NCI-H2196 treated with DMSO at 0.1 percent for 48 hours (cell line): ENCODE measurements at regions not wholly inside any gene's neighbourhood (a gene's known extent, or its start where the extent isn't known, plus 50 kb on each side); places are given as distances from the start of the nearest gene placed in this dataset.
"Not testable (repeated sequence)": the region's sequence is repeated elsewhere in the genome, so short reads cannot be mapped to it uniquely, and the experiment has no call there.

ENCODE experiments used
- DNase-seq: peaks from one replicate; lab custom pipeline; 2025; ENCODE audit not compliant: unreplicated experiment; lab: John Stamatoyannopoulos, UW

DNA sequence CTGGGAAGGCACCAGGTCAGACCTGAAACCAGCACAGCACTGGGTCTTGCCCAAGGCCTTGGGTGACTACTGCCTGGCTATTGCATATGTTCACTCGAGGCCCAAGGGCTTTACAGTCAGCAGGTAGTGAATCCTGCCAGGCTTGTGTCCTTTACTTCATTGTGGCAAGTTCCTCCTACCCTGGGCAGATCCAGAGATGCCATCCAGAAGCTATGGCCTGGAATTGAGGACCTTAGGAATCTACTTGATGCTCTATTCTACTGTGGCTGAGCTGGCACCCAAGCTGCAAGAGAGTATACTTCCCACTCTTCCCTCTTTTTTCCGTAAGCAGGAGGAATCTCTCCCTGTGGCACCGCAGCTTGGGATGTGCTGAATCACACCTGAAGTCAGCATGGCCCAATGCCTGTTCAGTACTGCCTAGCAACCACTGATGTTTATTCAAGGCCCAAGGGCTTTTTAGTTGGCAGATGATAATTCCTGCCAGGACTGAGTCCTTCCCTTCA lies 246.7 kb upstream of the CTBP2 start:
- no peak for DNase-seq

GRCh38 chr10:125404902-125405301 lies 244.5 kb upstream of the CTBP2 start:
- not testable (repeated sequence) for DNase-seq

DNA sequence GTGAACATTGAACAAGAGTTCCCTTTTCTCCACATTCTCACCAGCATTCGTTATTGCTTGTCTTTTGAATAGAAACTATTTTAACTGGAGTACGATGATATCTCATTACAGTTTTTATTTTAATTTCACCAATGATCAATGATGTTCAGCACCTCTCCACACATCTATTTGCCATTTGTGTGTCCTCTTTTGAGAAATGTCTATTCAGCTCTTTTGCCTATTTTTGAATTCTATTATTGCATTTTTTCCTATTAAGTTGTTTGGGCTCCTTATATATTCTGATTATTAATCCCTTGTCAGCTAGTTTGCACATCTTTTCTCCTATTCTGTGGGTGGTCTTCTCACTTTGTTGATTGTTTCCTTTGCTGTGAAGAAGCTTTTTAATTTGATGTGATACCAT lies 241.1 kb upstream of the CTBP2 start:
- DNase-seq, result no peak

DNA sequence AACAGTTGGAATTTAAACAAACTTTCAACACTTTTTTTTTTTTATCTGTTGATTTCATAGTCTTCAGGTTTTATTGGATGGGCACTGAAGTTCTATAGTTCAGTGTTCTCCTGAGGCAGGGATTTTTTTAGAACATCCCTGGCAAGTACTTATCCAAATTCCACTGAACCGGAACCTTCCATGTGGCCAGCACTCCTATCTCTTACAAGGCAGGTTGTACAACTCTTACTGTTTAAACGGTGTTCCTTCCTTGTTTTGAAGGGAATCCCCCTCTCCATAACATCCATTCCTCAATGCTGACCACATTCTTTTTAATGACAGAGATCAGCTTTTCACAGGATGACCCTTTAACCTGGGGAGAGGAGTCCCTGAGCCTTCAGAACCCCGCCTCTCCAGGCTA lies 238.9 kb upstream of the CTBP2 start:
- DNase-seq, result no peak

- DNase-seq, result no peak
Measured at GRCh38 chr10:125398270-125398669, 237.9 kb upstream of the CTBP2 start.

GRCh38 chr10:125397608-125398007 lies 237.2 kb upstream of the CTBP2 start:
- no peak for DNase-seq

DNA sequence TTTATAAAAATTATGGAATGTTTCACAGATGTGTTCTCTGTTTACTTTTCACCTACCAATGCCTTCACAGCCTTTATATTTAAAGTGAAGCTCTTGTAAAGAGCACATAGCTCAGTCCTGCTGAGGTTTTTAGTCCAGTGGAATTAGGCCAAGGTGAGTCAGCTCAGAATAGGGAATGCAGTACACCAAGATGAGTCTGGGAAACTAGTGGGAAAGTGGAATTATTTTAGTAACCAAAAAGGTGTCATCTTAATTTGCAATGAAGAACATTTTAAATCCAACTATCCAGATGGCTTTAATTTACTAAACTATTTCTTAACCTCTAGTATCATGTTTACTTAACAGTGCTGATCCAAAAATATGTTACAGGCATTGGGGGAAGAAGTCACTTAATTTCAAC lies 236.3 kb upstream of the CTBP2 start:
- DNase-seq, result no peak

- no peak for DNase-seq
Measured at GRCh38 chr10:125392609-125393008, 232.2 kb upstream of the CTBP2 start.

DNA sequence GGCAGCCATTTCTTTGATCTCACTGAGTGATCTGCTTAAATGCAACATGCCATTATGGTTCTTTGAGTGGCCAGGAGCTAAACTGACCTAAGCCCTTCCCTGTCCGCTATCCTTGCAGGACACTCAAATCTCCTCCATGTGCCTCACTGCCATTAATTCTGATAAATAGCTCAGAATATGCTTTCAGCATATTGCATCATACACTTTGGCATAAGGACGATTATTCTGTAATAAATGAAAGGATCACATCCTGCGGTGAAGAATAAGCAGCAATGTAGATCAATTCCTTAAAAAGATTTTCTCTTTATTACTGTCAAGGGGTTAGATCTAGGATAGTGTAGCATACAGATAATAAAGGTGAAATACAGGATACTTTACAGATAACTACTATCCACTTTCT lies 231.8 kb upstream of the CTBP2 start:
- no peak for DNase-seq

GRCh38 chr10:125389648-125390047 lies 229.3 kb upstream of the CTBP2 start:
- DNase-seq, result no peak

GRCh38 chr10:125379592-125379991 lies 219.2 kb upstream of the CTBP2 start:
- no peak for DNase-seq

DNA sequence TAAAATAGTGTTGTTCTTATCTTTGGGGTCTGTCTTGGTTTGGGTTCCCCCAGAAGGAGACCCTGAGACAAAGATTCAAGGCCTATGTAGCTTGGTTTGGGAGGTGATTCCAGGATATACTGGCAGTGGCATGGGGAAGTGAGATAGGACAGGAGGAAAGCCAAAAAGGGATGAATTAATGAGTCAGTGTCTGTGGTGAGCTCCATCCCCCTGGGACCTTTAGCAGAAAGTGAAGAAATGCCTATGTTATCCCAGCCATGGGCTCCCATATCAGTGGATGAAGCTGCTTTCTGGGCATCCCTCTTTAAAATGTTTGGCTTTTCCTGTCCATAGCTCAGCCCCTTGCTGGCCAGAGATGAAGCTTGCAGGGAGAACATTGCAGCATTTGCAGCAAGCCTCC lies 217.0 kb upstream of the CTBP2 start:
- DNase-seq, result no peak

DNA sequence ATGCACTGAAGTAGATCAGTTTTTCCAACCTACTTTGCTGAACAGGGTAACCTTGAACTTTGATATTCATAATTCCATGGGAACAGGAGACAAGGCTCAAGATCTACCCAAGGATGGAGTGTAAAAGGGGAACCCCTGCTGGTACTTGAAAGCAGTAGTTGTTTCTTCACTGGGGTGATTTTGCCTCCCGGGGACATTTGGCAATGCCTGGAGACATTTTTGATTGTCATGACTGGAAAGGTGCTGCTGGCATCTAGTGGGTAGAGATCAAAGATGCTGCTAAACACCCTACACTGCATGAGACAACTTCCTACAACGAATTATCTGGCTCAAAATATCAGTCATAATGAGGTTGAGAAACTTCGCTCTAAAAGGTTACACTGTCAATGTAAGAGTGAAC lies 214.8 kb upstream of the CTBP2 start:
- no peak for DNase-seq

GRCh38 chr10:125373546-125373945 lies 213.2 kb upstream of the CTBP2 start:
- no peak for DNase-seq

- no peak for DNase-seq
Measured at GRCh38 chr10:125370578-125370977, 210.2 kb upstream of the CTBP2 start.

DNA sequence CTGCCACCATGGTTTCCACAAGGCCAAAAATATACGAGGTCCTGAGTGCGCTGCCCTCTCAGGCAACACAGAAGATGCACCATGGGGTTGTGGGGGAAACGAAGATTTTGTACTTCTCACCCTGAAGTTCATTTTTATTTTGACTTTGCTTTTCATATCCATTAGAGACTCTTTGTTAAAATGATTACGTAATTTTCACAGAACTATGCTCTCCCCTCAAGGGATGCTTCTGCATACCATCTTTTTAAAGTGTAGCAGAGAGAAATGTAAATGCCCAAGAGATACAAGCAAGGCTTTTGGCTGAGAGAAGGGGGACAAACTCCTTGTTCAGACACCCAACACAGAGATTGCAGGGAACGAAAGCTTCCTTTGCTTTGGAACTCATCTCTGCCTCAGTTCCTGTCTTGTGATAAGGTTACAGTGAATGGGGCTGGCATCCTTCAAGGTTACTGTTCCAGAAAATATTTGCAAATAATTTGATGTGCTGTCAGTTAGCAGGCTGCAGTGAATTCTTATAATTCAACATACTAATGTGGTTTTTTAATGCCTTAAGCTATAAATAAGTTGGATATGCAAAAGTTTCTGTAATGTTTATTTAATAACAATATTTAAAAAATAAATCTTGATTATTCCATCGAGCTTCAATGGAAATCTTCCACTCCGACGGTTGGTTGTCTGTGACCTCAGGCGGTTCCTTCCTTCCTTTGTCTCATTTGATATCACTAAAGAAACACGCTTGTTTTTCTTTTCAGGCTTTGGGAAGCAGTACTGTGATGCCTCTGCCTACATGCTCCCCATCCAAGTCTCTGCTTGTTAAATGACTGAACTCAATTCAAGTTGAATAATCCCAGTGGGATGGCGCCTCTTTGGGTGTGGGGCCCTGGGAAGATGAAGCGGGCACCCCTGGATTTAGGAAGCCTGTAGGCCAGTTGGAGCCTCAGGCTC lies 209.3 kb upstream of the CTBP2 start:
- no peak for DNase-seq

- DNase-seq, result no peak
Measured at GRCh38 chr10:125368146-125368545, 207.8 kb upstream of the CTBP2 start.

GRCh38 chr10:125363791-125364190 lies 203.4 kb upstream of the CTBP2 start:
- DNase-seq, result no peak

- no peak for DNase-seq
Measured at GRCh38 chr10:125362950-125363349, 202.6 kb upstream of the CTBP2 start.

DNA sequence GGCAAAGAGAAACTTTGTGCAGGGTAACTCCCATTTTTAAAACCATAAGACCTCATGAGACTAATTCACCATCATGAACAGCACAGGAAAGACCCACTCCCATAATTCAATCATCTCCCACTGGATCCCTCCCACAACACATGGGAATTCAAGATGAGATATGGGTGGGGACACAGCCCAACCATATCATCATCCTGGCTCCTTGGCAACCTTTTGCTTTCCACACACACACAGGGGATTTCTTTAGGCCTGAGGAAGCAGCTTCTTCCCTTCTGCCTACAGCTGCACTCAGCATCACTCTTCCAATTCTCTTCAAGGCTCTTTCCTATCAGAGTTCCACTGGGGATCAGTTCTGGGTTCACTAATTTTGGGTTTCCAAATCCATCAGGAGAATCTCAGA lies 199.0 kb upstream of the CTBP2 start:
- no peak for DNase-seq

DNA sequence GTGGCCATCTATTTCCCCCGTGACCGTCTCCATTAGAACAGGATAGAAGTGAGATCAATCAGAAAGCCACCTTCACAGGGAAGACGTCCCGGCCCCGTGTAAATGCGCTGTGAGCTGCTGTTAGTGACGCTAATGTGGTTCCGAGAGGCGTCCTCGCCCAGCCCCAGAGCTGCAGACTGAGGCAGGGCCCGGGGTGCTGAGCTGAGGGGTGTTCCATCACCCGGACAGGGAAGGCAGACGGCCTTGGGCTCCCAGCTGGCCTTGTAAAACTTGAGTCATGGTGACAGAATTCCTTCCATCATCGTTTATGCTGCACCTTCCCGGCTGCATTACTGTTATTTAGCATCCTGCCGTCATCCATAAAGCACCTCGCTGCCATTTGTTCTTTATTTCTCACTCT lies 195.3 kb upstream of the CTBP2 start:
- no peak for DNase-seq

GRCh38 chr10:125350519-125350918 lies 190.2 kb upstream of the CTBP2 start:
- no peak for DNase-seq

DNA sequence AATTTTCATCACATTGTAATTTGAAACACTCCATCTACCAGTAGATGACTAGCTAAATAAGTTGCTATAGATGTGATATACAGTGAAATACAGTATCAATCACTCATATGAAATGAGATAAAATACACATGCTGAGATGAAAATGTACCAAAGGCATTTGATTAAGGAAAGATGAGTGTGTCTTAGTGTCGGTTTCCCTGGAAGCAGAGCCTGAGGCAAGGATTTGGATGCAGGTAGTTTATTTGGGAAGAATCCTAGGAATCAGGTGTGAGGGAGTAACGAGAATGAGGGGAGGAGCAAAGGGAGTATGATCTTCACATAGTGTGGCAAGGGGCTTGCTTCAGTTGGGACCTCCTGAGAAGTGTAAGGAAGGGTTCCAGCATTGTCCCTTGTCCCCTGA lies 188.2 kb upstream of the CTBP2 start:
- no peak for DNase-seq
